NCI-H187 (cell line): ENCODE measurements at regions not wholly inside any gene's neighbourhood (a gene's known extent, or its start where the extent isn't known, plus 50 kb on each side); places are given as distances from the start of the nearest gene placed in this dataset.

Experiments used
- DNase-seq, 2 experiments: peaks; one replicate each; lab custom pipeline; 2025; lab: John Stamatoyannopoulos, UW

GRCh38 chr18:76130845-76131244 is 364.2 kb downstream of the ZNF516 start:
- DNase-seq = no peak

GRCh38 chr18:76126327-76126726 is 368.7 kb downstream of the ZNF516 start:
- no peak for DNase-seq

GRCh38 chr18:76121011-76121410 is 374.0 kb downstream of the ZNF516 start:
- DNase-seq = peak; percentile 6 to 9

- DNase-seq = no peak
Observed at GRCh38 chr18:76115580-76115979, 379.5 kb downstream of the ZNF516 start.

- no peak for DNase-seq
Observed at GRCh38 chr18:76113101-76113500, 381.9 kb downstream of the ZNF516 start.

- no peak for DNase-seq
Observed at GRCh38 chr18:76102626-76103025, 392.4 kb downstream of the ZNF516 start.

- DNase-seq = no peak
Observed at GRCh38 chr18:76102156-76102555, 392.9 kb downstream of the ZNF516 start.

- no peak for DNase-seq
Observed at GRCh38 chr18:76099931-76100457, 395.0 kb downstream of the ZNF516 start.

GRCh38 chr18:76098674-76099411 is 396.2 kb downstream of the ZNF516 start:
- no peak for DNase-seq

GRCh38 chr18:76081536-76081935 is 413.5 kb downstream of the ZNF516 start:
- DNase-seq = no peak

GRCh38 chr18:76080430-76080829 is 414.6 kb downstream of the ZNF516 start:
- DNase-seq = no peak

GRCh38 chr18:76075777-76076176 is 419.3 kb downstream of the ZNF516 start:
- no peak for DNase-seq

- no peak for DNase-seq
Observed at GRCh38 chr18:76064998-76065397, 430.0 kb downstream of the ZNF516 start.

GRCh38 chr18:76058146-76058545 is 436.9 kb downstream of the ZNF516 start:
- no peak for DNase-seq

GRCh38 chr18:76057386-76057785 is 437.7 kb downstream of the ZNF516 start:
- no peak for DNase-seq

- DNase-seq = no peak
Observed at GRCh38 chr18:76056471-76057110, 438.5 kb downstream of the ZNF516 start.

- no peak for DNase-seq
Observed at GRCh38 chr18:76055578-76055977, 439.5 kb downstream of the ZNF516 start.

- DNase-seq = no peak
Observed at GRCh38 chr18:76055025-76055424, 440.0 kb downstream of the ZNF516 start.

GRCh38 chr18:76054156-76054555 is 440.9 kb downstream of the ZNF516 start:
- no peak for DNase-seq

GRCh38 chr18:76053551-76053950 is 441.5 kb downstream of the ZNF516 start:
- DNase-seq = no peak

GRCh38 chr18:76052227-76052595 is 442.8 kb downstream of the ZNF516 start:
- no peak for DNase-seq

GRCh38 chr18:76051396-76052226 is 443.4 kb downstream of the ZNF516 start:
- no peak for DNase-seq

GRCh38 chr18:76046221-76046620 is 448.8 kb downstream of the ZNF516 start:
- no peak for DNase-seq
